HG03432 (cell line): ENCODE measurements at regions not wholly inside any gene's neighbourhood (a gene's known extent, or its start where the extent isn't known, plus 50 kb on each side); places are given as distances from the start of the nearest gene placed in this dataset.
"Not testable (repeated sequence)": the region's sequence is repeated elsewhere in the genome, so short reads cannot be mapped to it uniquely, and the experiment has no call there.

Experiments
- ATAC-seq: cut with Tn5 transposase; IDR thresholded peaks from one replicate; pipeline ENCODE4 v1.9.1; 2021; ENCODE audit warnings: mild to moderate bottlenecking, moderate library complexity; ENCODE audit not compliant: unreplicated experiment

- no peak for ATAC-seq
These were observed 332.7 kb upstream of the MAGI2 start for GRCh38 chr7:79786187-79786586.

GRCh38 chr7:79785556-79785955, 332.1 kb upstream of the MAGI2 start:
- ATAC-seq = no peak

- no peak for ATAC-seq
These were observed 329.4 kb upstream of the MAGI2 start for GRCh38 chr7:79782906-79783305.

- ATAC-seq = no peak
These were observed 328.8 kb upstream of the MAGI2 start for GRCh38 chr7:79782256-79782655.

GRCh38 chr7:79781716-79782115, 328.2 kb upstream of the MAGI2 start:
- no peak for ATAC-seq

- ATAC-seq = no peak
These were observed 325.6 kb upstream of the MAGI2 start for GRCh38 chr7:79778786-79779770.

GRCh38 chr7:79775911-79776310, 322.4 kb upstream of the MAGI2 start:
- no peak for ATAC-seq

GRCh38 chr7:79774150-79774549, 320.7 kb upstream of the MAGI2 start:
- no peak for ATAC-seq

GRCh38 chr7:79770970-79771369, 317.5 kb upstream of the MAGI2 start:
- ATAC-seq = no peak

GRCh38 chr7:79770063-79770462, 316.6 kb upstream of the MAGI2 start:
- ATAC-seq = no peak

- ATAC-seq = not testable (repeated sequence)
These were observed 314.6 kb upstream of the MAGI2 start for GRCh38 chr7:79767876-79768560.

GRCh38 chr7:79767192-79767591, 313.7 kb upstream of the MAGI2 start:
- not testable (repeated sequence) for ATAC-seq

GRCh38 chr7:79761876-79762429, 308.5 kb upstream of the MAGI2 start:
- no peak for ATAC-seq

- ATAC-seq = not testable (repeated sequence)
These were observed 297.5 kb upstream of the MAGI2 start for GRCh38 chr7:79750941-79751340.

GRCh38 chr7:79749856-79750255, 296.4 kb upstream of the MAGI2 start:
- no peak for ATAC-seq

- ATAC-seq = no peak
These were observed 288.2 kb upstream of the MAGI2 start for GRCh38 chr7:79741684-79742083.

- ATAC-seq = no peak
These were observed 286.6 kb upstream of the MAGI2 start for GRCh38 chr7:79740076-79740475.

- not testable (repeated sequence) for ATAC-seq
These were observed 285.7 kb upstream of the MAGI2 start for GRCh38 chr7:79739036-79739709.

- no peak for ATAC-seq
These were observed 283.0 kb upstream of the MAGI2 start for GRCh38 chr7:79736418-79736817.

- no peak for ATAC-seq
These were observed 281.5 kb upstream of the MAGI2 start for GRCh38 chr7:79735012-79735411.

GRCh38 chr7:79734181-79734580, 280.7 kb upstream of the MAGI2 start:
- no peak for ATAC-seq
